ENCODE measurements at regions not wholly inside any gene's neighbourhood (a gene's known extent, or its start where the extent isn't known, plus 50 kb on each side); places are given as distances from the start of the nearest gene placed in this dataset.
"Not testable (repeated sequence)": the region's sequence is repeated elsewhere in the genome, so short reads cannot be mapped to it uniquely, and the experiment has no call there.

DNA sequence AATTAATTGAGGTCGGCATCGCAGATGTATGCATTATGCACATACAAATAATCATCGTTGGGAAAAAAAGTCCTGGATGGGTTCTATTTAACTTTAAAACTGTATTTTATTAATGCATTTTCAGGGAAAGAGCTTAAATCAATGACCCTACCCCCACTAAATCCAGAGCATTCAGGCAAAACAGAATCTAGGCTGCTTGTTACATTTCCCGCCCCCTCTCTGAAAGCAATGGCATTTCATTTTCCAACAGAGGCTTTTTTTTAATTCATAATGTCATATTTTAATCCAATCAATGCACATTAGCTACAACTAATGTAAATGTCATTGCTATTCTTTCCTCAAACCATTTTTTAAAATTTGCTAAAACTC, 117.4 kb upstream of the GRIA1 start:
- H3K4me3 ChIP-seq (ENCODE audit: low read depth, low read length), result no peak overlapping the region
- TF ChIP-seq, protein P1, sequence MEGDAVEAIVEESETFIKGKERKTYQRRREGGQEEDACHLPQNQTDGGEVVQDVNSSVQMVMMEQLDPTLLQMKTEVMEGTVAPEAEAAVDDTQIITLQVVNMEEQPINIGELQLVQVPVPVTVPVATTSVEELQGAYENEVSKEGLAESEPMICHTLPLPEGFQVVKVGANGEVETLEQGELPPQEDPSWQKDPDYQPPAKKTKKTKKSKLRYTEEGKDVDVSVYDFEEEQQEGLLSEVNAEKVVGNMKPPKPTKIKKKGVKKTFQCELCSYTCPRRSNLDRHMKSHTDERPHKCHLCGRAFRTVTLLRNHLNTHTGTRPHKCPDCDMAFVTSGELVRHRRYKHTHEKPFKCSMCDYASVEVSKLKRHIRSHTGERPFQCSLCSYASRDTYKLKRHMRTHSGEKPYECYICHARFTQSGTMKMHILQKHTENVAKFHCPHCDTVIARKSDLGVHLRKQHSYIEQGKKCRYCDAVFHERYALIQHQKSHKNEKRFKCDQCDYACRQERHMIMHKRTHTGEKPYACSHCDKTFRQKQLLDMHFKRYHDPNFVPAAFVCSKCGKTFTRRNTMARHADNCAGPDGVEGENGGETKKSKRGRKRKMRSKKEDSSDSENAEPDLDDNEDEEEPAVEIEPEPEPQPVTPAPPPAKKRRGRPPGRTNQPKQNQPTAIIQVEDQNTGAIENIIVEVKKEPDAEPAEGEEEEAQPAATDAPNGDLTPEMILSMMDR (IDR thresholded peaks at IDR 0.05; ENCODE audit: insufficient read depth, low read depth, low read length, missing control alignments), result no peak
- no peak for DNase-seq (ENCODE audit: low read depth)

DNA sequence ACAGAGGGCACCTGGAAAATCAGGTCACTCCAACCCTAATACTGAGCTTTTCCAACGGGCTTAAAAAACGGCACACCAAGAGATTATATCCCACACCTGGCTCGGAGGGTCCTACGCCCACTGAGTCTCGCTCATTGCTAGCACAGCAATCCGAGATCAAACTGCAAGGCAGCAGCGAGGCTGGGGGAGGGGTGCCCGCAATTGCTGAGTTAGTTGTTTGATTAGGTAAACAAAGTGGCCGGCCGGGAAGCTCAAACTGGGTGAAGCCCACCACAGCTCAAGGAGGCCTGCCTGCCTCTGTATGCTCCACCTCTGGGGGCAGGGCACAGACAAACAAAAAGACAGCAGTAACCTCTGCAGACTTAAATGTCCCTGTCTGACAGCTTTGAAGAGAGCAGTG, 108.8 kb upstream of the GRIA1 start:
- H3K4me3 ChIP-seq (ENCODE audit: low read depth, low read length), result not testable (repeated sequence)

DNA sequence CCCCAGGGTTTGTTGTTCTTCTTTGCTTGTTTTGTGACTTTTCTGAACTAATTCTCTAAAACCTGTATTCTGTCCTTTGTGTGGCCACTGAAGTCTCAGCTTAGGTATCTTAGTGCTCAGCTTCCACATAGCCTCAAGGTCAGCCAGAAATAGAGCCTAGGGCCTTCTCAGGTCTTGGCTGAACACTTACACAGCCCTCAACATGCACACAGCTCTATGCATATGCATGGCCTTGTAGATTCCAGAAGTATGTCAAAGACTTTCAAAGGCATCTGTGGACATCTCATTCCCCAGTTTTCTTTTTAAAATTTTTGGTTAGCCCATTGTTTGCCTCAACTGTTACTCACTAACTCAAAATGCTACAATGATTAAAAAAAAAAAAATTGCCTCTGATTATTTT, 99.9 kb upstream of the GRIA1 start:
- no peak for DNase-seq (ENCODE audit: low read depth)

More for the DNA sequence above, 108.8 kb upstream of the GRIA1 start:
- not testable (repeated sequence) for DNase-seq (ENCODE audit: low read depth)

DNA sequence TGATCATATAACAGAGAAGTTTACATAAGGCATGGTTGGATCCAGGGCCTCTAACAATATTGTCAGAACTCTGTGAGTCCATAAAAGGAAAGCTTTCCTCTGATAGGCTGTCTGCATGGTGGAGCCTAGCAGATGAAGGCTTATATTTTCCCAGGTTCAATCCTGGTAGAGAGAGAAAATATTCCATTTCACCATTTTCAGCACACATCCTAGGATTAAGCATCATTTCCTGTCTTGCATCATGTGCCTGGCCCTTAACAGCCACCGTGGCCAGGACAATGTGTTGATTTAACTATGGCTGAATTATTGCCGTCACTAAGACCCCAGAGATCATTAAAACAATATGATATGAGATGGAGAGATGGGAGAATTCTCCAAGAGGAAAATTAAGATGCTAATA, 90.9 kb upstream of the GRIA1 start:
- H3K4me3 ChIP-seq (ENCODE audit: low read depth, low read length), result no peak overlapping the region
- no peak for DNase-seq (ENCODE audit: low read depth)
- TF ChIP-seq, protein P1 (IDR thresholded peaks at IDR 0.05; ENCODE audit: insufficient read depth, low read depth, low read length, missing control alignments), result no peak

More for the DNA sequence above, 99.9 kb upstream of the GRIA1 start:
- no peak overlapping the region for H3K4me3 ChIP-seq (ENCODE audit: low read depth, low read length)
- TF ChIP-seq, protein P1 (IDR thresholded peaks at IDR 0.05; ENCODE audit: insufficient read depth, low read depth, low read length, missing control alignments), result no peak

DNA sequence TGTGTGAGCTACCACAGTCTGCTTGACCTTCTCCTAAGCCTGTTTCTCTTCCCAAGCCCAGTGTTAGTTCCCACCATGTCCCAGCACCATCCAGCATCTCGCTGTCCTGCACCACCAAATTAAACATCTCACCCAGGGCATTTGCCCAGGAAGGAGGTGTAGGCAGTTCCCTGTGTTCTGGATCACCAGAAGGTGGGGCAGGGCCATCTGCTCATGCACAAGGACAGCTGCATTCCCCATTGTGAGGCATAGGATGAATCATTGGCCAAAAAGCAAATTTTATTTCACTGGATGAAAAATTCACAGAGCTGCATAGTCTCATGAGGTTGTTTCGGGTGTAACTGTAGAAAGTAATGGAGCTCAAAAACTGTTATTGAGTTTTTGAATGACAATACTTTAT, 89.5 kb upstream of the GRIA1 start:
- TF ChIP-seq, protein P1 (IDR thresholded peaks at IDR 0.05; ENCODE audit: insufficient read depth, low read depth, low read length, missing control alignments), result no peak
- no peak for DNase-seq (ENCODE audit: low read depth)
- no peak overlapping the region for H3K4me3 ChIP-seq (ENCODE audit: low read depth, low read length)

DNA sequence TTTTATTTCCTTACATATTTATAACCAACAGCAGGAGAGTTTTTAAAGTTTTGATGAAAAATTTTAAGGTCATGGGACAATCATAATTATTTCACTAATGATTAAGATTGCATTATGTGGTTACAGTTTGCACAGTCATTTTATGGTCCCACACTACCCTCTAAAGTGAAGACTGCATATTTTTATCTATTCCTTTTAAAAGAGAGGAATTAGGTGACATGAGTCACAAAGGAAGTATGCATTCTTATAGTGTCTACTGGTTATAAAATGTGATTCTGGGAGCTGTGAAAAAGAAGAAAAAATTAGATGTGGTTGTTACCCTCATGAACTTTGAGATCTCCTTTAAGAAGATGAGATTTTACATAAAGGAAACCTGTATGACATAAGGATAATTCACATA, 87.9 kb upstream of the GRIA1 start:
- DNase-seq (ENCODE audit: low read depth), result no peak
- H3K4me3 ChIP-seq (ENCODE audit: low read depth, low read length), result no peak overlapping the region
- TF ChIP-seq, protein P1 (IDR thresholded peaks at IDR 0.05; ENCODE audit: insufficient read depth, low read depth, low read length, missing control alignments), result no peak

DNA sequence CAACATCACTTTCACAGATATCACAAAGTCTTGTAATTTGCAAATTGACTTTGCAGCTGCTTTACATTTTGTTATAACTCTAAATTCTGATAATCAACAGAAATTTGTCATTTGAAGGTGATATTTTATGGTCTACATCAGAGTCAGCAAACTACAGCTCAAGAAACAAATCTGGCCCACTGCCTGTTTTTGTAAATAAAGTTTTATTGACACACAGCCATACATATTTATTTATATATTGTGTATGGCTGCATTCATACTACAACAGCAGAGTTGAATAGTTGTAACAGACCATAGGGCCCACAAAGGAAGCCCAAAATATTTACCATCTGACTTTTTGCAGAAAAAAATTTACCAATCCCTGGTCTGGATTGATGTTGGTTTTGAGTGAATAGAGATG, 87.0 kb upstream of the GRIA1 start:
- DNase-seq (ENCODE audit: low read depth), result no peak
- H3K4me3 ChIP-seq (ENCODE audit: low read depth, low read length), result no peak overlapping the region
- TF ChIP-seq, protein P1 (IDR thresholded peaks at IDR 0.05; ENCODE audit: insufficient read depth, low read depth, low read length, missing control alignments), result no peak

Measured in GM12865 (cell line).